ENCODE measurements at regions not wholly inside any gene's neighbourhood (a gene's known extent, or its start where the extent isn't known, plus 50 kb on each side); places are given as distances from the start of the nearest gene placed in this dataset.
A peak's percentile ranks its signal among the peaks of the same experiment; 100 is the strongest.

- Mint-ChIP-seq H3K27me3 (ENCODE audit: low read depth) (peaks cover 2% of the 10 kb centered on the region), H3K36me3 (ENCODE audit: low read depth) (no peaks in the 10 kb centered on the region), H3K4me1 (ENCODE audit: low read depth) (peaks cover 3% of the 10 kb centered on the region), H3K4me3 (ENCODE audit: unreplicated experiment) (no peak overlapping the region), H3K9me3 (ENCODE audit: low read depth) (peaks cover 3% of the 10 kb centered on the region), H3K27ac (ENCODE audit: unreplicated experiment) (no peak overlapping the region)
- DNase-seq (ENCODE audit: low spot score): no peak
- TF ChIP-seq, protein P1, sequence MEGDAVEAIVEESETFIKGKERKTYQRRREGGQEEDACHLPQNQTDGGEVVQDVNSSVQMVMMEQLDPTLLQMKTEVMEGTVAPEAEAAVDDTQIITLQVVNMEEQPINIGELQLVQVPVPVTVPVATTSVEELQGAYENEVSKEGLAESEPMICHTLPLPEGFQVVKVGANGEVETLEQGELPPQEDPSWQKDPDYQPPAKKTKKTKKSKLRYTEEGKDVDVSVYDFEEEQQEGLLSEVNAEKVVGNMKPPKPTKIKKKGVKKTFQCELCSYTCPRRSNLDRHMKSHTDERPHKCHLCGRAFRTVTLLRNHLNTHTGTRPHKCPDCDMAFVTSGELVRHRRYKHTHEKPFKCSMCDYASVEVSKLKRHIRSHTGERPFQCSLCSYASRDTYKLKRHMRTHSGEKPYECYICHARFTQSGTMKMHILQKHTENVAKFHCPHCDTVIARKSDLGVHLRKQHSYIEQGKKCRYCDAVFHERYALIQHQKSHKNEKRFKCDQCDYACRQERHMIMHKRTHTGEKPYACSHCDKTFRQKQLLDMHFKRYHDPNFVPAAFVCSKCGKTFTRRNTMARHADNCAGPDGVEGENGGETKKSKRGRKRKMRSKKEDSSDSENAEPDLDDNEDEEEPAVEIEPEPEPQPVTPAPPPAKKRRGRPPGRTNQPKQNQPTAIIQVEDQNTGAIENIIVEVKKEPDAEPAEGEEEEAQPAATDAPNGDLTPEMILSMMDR (IDR thresholded peaks at IDR 0.05): peak; percentile 57
These were observed 723.8 kb upstream of the EDIL3 start for GRCh38 chr5:85108471-85108870.

- DNase-seq (ENCODE audit: low spot score): no peak
- TF ChIP-seq, protein P1 (IDR thresholded peaks at IDR 0.05): no peak
- Mint-ChIP-seq H3K4me3 (ENCODE audit: unreplicated experiment) (no peak overlapping the region), H3K4me1 (ENCODE audit: low read depth) (peaks cover 3% of the 10 kb centered on the region), H3K27me3 (ENCODE audit: low read depth) (peaks cover 3% of the 10 kb centered on the region), H3K9me3 (ENCODE audit: low read depth) (peaks cover 3% of the 10 kb centered on the region), H3K27ac (ENCODE audit: unreplicated experiment) (no peak overlapping the region), H3K36me3 (ENCODE audit: low read depth) (no peaks in the 10 kb centered on the region)
These were observed 724.9 kb upstream of the EDIL3 start for GRCh38 chr5:85109616-85110015.

DNA sequence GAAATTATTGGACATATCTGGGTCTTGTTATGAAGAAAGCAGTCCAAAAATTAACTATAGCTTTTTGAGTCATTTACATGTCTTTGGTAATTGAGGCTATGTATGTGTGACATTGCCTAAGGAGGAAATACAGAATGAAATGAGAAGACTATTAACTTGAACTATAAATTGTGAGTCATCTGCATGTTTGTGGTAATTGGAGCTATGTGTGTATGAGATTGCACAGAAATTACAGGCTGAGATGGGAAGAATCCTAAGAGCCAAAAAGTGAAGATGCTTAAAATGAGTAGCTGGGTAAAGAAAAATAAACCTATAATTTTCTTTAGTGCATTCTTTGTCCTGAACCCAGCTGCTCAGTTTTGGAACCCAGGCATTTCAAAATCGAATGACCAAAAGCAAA, 747.6 kb upstream of the EDIL3 start:
- no peak for DNase-seq (ENCODE audit: low spot score)
- Mint-ChIP-seq H3K27ac (ENCODE audit: unreplicated experiment) (no peak overlapping the region), H3K4me3 (ENCODE audit: unreplicated experiment) (no peak overlapping the region), H3K36me3 (ENCODE audit: low read depth) (no peaks in the 10 kb centered on the region), H3K9me3 (ENCODE audit: low read depth) (no peaks in the 10 kb centered on the region), H3K27me3 (ENCODE audit: low read depth) (peaks cover 15% of the 10 kb centered on the region), H3K4me1 (ENCODE audit: low read depth) (peaks cover 3% of the 10 kb centered on the region)
- TF ChIP-seq, protein P1 (IDR thresholded peaks at IDR 0.05): no peak

DNA sequence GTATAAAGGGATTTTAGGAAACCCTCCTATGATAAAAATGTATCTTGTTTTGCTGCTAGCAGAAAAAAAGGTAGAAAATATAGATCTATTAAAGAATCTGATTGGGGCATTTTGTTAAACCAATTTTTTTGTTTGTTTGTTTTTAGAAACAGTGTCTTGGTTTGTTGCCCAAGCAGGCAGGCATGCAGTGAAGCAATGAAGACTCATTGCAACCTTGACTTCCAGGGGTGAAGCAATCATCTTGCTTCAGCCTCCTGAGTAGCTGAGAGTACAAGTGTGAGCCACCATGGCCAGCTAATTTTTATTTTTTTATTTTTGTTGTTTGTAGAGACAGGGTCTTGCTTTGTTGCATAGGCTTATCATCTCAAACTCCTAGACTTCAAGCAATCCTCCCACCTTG, 755.8 kb upstream of the EDIL3 start:
- DNase-seq (ENCODE audit: low spot score): no peak
- no peak overlapping the region for H3K27ac Mint-ChIP-seq (ENCODE audit: unreplicated experiment)
- no peaks in the 10 kb centered on the region for H3K9me3 Mint-ChIP-seq (ENCODE audit: low read depth)
- peaks cover 5% of the 10 kb centered on the region for H3K27me3 Mint-ChIP-seq (ENCODE audit: low read depth)
- H3K4me3 Mint-ChIP-seq (ENCODE audit: unreplicated experiment): no peak overlapping the region
- TF ChIP-seq, protein P1 (IDR thresholded peaks at IDR 0.05): no peak
- H3K4me1 Mint-ChIP-seq (ENCODE audit: low read depth): no peaks in the 10 kb centered on the region
- H3K36me3 Mint-ChIP-seq (ENCODE audit: low read depth): no peaks in the 10 kb centered on the region

DNA sequence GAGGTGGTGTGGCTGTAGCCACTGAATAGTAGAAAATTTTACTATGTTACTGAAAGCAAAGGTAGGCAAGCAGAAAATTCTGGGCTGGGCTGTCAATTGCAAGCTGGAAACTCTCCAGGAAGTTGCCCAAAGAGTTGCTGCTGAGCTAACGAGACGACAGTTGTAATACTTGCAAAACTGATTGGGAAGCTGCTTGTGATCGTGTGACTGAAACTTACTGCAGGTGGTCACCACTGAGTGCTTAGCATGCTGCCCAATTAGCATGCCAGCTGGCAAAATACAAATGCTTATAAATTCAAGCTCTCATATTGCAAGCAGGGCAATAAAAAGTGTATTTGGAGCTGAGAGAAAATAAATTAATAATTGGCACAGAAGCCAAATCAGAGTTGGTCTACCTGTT, 758.5 kb upstream of the EDIL3 start:
- DNase-seq (ENCODE audit: low spot score): no peak
- no peaks in the 10 kb centered on the region for H3K36me3 Mint-ChIP-seq (ENCODE audit: low read depth)
- TF ChIP-seq, protein P1 (IDR thresholded peaks at IDR 0.05): no peak
- no peak overlapping the region for H3K27ac Mint-ChIP-seq (ENCODE audit: unreplicated experiment)
- no peaks in the 10 kb centered on the region for H3K4me1 Mint-ChIP-seq (ENCODE audit: low read depth)
- peaks cover 5% of the 10 kb centered on the region for H3K27me3 Mint-ChIP-seq (ENCODE audit: low read depth)
- H3K4me3 Mint-ChIP-seq (ENCODE audit: unreplicated experiment): no peak overlapping the region
- no peaks in the 10 kb centered on the region for H3K9me3 Mint-ChIP-seq (ENCODE audit: low read depth)
